ENCODE measurements at regions not wholly inside any gene's neighbourhood (a gene's known extent, or its start where the extent isn't known, plus 50 kb on each side); places are given as distances from the start of the nearest gene placed in this dataset.

- Mint-ChIP-seq H3K9me3 (ENCODE audit: unreplicated experiment) (peaks cover 5% of the 10 kb centered on the region), H3K4me3 (ENCODE audit: unreplicated experiment) (no peak overlapping the region), H3K27ac (ENCODE audit: unreplicated experiment) (peak overlapping the region; percentile 56), H3K36me3 (ENCODE audit: unreplicated experiment) (no peaks in the 10 kb centered on the region), H3K27me3 (ENCODE audit: unreplicated experiment) (no peaks in the 10 kb centered on the region), H3K4me1 (ENCODE audit: unreplicated experiment) (peaks cover 27% of the 10 kb centered on the region)
- DNase-seq (ENCODE audit: extremely low spot score, unreplicated experiment) = no peak
- no peak for TF ChIP-seq CTCF (IDR thresholded peaks at IDR 0.05)
Observed at GRCh38 chr4:60885011-60885410, 315.1 kb upstream of the ADGRL3 start.

- Mint-ChIP-seq H3K4me1 (ENCODE audit: unreplicated experiment) (no peaks in the 10 kb centered on the region), H3K27me3 (ENCODE audit: unreplicated experiment) (no peaks in the 10 kb centered on the region), H3K36me3 (ENCODE audit: unreplicated experiment) (no peaks in the 10 kb centered on the region), H3K27ac (ENCODE audit: unreplicated experiment) (no peak overlapping the region), H3K4me3 (ENCODE audit: unreplicated experiment) (no peak overlapping the region), H3K9me3 (ENCODE audit: unreplicated experiment) (no peaks in the 10 kb centered on the region)
- TF ChIP-seq CTCF (IDR thresholded peaks at IDR 0.05) = no peak
- no peak for DNase-seq (ENCODE audit: extremely low spot score, unreplicated experiment)
Observed at GRCh38 chr4:60890743-60891142, 309.4 kb upstream of the ADGRL3 start.

GRCh38 chr4:60891947-60892346, 308.2 kb upstream of the ADGRL3 start:
- Mint-ChIP-seq H3K4me3 (ENCODE audit: unreplicated experiment) (no peak overlapping the region), H3K4me1 (ENCODE audit: unreplicated experiment) (peaks cover 10% of the 10 kb centered on the region), H3K27ac (ENCODE audit: unreplicated experiment) (no peak overlapping the region), H3K27me3 (ENCODE audit: unreplicated experiment) (no peaks in the 10 kb centered on the region), H3K36me3 (ENCODE audit: unreplicated experiment) (no peaks in the 10 kb centered on the region), H3K9me3 (ENCODE audit: unreplicated experiment) (no peaks in the 10 kb centered on the region)
- no peak for DNase-seq (ENCODE audit: extremely low spot score, unreplicated experiment)
- TF ChIP-seq CTCF (IDR thresholded peaks at IDR 0.05) = no peak

- Mint-ChIP-seq H3K27ac (ENCODE audit: unreplicated experiment) (peak overlapping the region; percentile 29), H3K9me3 (ENCODE audit: unreplicated experiment) (no peaks in the 10 kb centered on the region), H3K4me3 (ENCODE audit: unreplicated experiment) (no peak overlapping the region), H3K27me3 (ENCODE audit: unreplicated experiment) (no peaks in the 10 kb centered on the region), H3K36me3 (ENCODE audit: unreplicated experiment) (no peaks in the 10 kb centered on the region), H3K4me1 (ENCODE audit: unreplicated experiment) (peaks cover 19% of the 10 kb centered on the region)
- TF ChIP-seq CTCF (IDR thresholded peaks at IDR 0.05) = no peak
- no peak for DNase-seq (ENCODE audit: extremely low spot score, unreplicated experiment)
Observed at GRCh38 chr4:60897415-60897814, 302.7 kb upstream of the ADGRL3 start.

- H3K36me3 Mint-ChIP-seq (ENCODE audit: unreplicated experiment) = no peaks in the 10 kb centered on the region
- no peak overlapping the region for H3K27ac Mint-ChIP-seq (ENCODE audit: unreplicated experiment)
- no peaks in the 10 kb centered on the region for H3K27me3 Mint-ChIP-seq (ENCODE audit: unreplicated experiment)
- no peaks in the 10 kb centered on the region for H3K4me1 Mint-ChIP-seq (ENCODE audit: unreplicated experiment)
- no peak overlapping the region for H3K4me3 Mint-ChIP-seq (ENCODE audit: unreplicated experiment)
- H3K9me3 Mint-ChIP-seq (ENCODE audit: unreplicated experiment) = no peaks in the 10 kb centered on the region
- DNase-seq (ENCODE audit: extremely low spot score, unreplicated experiment) = no peak
- TF ChIP-seq CTCF (IDR thresholded peaks at IDR 0.05) = no peak
Observed at GRCh38 chr4:60905162-60905561, 295.0 kb upstream of the ADGRL3 start.
